ENCODE measurements at regions not wholly inside any gene's neighbourhood (a gene's known extent, or its start where the extent isn't known, plus 50 kb on each side); places are given as distances from the start of the nearest gene placed in this dataset.

- H3K9me3 ChIP-seq (ENCODE audit: insufficient read depth, low read length, severe bottlenecking): no peaks in the 10 kb centered on the region
- H2AFZ ChIP-seq (ENCODE audit: low read depth, low read length): no peak overlapping the region
- H4K20me1 ChIP-seq (ENCODE audit: insufficient read depth, low read length): no peaks in the 10 kb centered on the region
- TF ChIP-seq CTCF (IDR thresholded peaks at IDR 0.05; ENCODE audit: borderline replicate concordance, extremely low read depth, low read length, poor library complexity, severe bottlenecking) (no peak), EZH2 (IDR thresholded peaks at IDR 0.05; ENCODE audit: borderline replicate concordance, low read depth, low read length, severe bottlenecking) (no peak)
- no peaks in the 10 kb centered on the region for H3K27me3 ChIP-seq (ENCODE audit: insufficient read depth, low read length, poor library complexity)
- no peak overlapping the region for H3K4me2 ChIP-seq (ENCODE audit: insufficient read depth, low read length)
- H3K4me1 ChIP-seq (ENCODE audit: insufficient read depth, low read length): no peaks in the 10 kb centered on the region
- H3K4me3 ChIP-seq (ENCODE audit: low read depth in 1 of 2, low read length in 2 of 2): no peak overlapping the region
- ATAC-seq (ENCODE audit: insufficient read depth, low read depth) (no peak), DNase-seq (no peak)
- no peaks in the 10 kb centered on the region for H3K79me2 ChIP-seq (ENCODE audit: insufficient read depth, low read length)
- H3K9ac ChIP-seq (ENCODE audit: low read depth, low read length): no peak overlapping the region
- H3K36me3 ChIP-seq (ENCODE audit: insufficient read depth, low read length): no peaks in the 10 kb centered on the region
- no peak overlapping the region for H3K27ac ChIP-seq (ENCODE audit: low read length)
These were observed 243.6 kb downstream of the TMEM182 start for GRCh38 chr2:103005393-103005792.

DNA sequence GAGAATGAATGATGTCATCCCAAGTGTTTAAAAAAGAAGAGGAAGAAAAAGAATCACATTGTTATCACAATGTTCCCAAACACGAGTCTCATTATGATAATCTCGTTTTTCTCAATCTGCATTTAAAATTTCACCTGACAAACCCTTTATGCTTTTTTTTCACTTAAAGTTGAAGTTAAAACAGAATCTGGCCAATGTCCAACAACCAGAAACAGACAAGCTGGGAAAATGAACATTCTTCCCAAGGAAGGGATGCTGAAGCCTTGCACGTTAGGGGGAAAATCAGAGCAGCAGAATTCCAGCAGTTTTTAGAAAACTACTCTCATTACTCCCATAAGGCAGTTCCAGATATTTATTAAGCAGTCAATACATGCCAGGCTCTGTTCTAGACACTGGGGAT lies 245.3 kb downstream of the TMEM182 start:
- Histone ChIP-seq H3K27ac (ENCODE audit: low read length) (no peak overlapping the region), H4K20me1 (ENCODE audit: insufficient read depth, low read length) (no peaks in the 10 kb centered on the region), H3K36me3 (ENCODE audit: insufficient read depth, low read length) (no peaks in the 10 kb centered on the region), H2AFZ (ENCODE audit: low read depth, low read length) (no peak overlapping the region), H3K27me3 (ENCODE audit: insufficient read depth, low read length, poor library complexity) (no peaks in the 10 kb centered on the region), H3K4me1 (ENCODE audit: insufficient read depth, low read length) (no peaks in the 10 kb centered on the region), H3K4me2 (ENCODE audit: insufficient read depth, low read length) (no peak overlapping the region), H3K79me2 (ENCODE audit: insufficient read depth, low read length) (no peaks in the 10 kb centered on the region), H3K4me3 (ENCODE audit: low read depth in 1 of 2, low read length in 2 of 2) (no peak overlapping the region), H3K9ac (ENCODE audit: low read depth, low read length) (no peak overlapping the region), H3K9me3 (ENCODE audit: insufficient read depth, low read length, severe bottlenecking) (no peaks in the 10 kb centered on the region)
- ATAC-seq (ENCODE audit: insufficient read depth, low read depth) (no peak), DNase-seq (no peak)
- TF ChIP-seq EZH2 (IDR thresholded peaks at IDR 0.05; ENCODE audit: borderline replicate concordance, low read depth, low read length, severe bottlenecking): no peak
- no peak for TF ChIP-seq CTCF (IDR thresholded peaks at IDR 0.05; ENCODE audit: borderline replicate concordance, extremely low read depth, low read length, poor library complexity, severe bottlenecking)

DNA sequence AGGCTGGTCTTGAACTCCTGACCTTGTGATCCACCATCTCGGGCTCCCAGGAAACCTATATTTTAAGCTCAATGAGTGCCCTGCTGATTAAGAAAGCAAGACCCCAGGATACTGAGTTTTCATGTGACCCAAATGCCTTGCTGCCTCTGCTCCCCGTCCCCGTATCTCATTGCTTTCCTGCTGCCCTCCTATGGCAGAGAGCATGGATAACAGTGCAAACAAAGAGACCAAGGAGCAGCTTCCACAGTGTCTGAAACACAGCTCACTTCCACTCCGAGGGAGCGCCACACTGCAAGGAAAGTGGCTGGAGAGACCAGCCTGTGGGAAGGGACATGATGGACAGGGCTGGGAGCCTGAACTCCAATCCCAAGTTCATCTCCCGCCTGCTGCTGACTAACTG lies 246.8 kb downstream of the TMEM182 start:
- no peaks in the 10 kb centered on the region for H3K4me1 ChIP-seq (ENCODE audit: insufficient read depth, low read length)
- no peaks in the 10 kb centered on the region for H3K79me2 ChIP-seq (ENCODE audit: insufficient read depth, low read length)
- DNase-seq (no peak), ATAC-seq (ENCODE audit: insufficient read depth, low read depth) (no peak)
- H4K20me1 ChIP-seq (ENCODE audit: insufficient read depth, low read length): no peaks in the 10 kb centered on the region
- TF ChIP-seq EZH2 (IDR thresholded peaks at IDR 0.05; ENCODE audit: borderline replicate concordance, low read depth, low read length, severe bottlenecking) (no peak), CTCF (IDR thresholded peaks at IDR 0.05; ENCODE audit: borderline replicate concordance, extremely low read depth, low read length, poor library complexity, severe bottlenecking) (no peak)
- H3K36me3 ChIP-seq (ENCODE audit: insufficient read depth, low read length): no peaks in the 10 kb centered on the region
- H3K27ac ChIP-seq (ENCODE audit: low read length): no peak overlapping the region
- no peaks in the 10 kb centered on the region for H3K9me3 ChIP-seq (ENCODE audit: insufficient read depth, low read length, severe bottlenecking)
- H3K4me3 ChIP-seq (ENCODE audit: low read depth in 1 of 2, low read length in 2 of 2): no peak overlapping the region
- no peak overlapping the region for H3K4me2 ChIP-seq (ENCODE audit: insufficient read depth, low read length)
- no peak overlapping the region for H3K9ac ChIP-seq (ENCODE audit: low read depth, low read length)
- H2AFZ ChIP-seq (ENCODE audit: low read depth, low read length): no peak overlapping the region
- no peaks in the 10 kb centered on the region for H3K27me3 ChIP-seq (ENCODE audit: insufficient read depth, low read length, poor library complexity)

- no peak for ATAC-seq (ENCODE audit: insufficient read depth, low read depth)
- no peak overlapping the region for H3K9ac ChIP-seq (ENCODE audit: low read depth, low read length)
- H3K27ac ChIP-seq (ENCODE audit: low read length): no peak overlapping the region
- no peaks in the 10 kb centered on the region for H4K20me1 ChIP-seq (ENCODE audit: insufficient read depth, low read length)
- no peak overlapping the region for H3K4me2 ChIP-seq (ENCODE audit: insufficient read depth, low read length)
- H3K36me3 ChIP-seq (ENCODE audit: insufficient read depth, low read length): no peaks in the 10 kb centered on the region
- H2AFZ ChIP-seq (ENCODE audit: low read depth, low read length): no peak overlapping the region
- TF ChIP-seq CTCF (IDR thresholded peaks at IDR 0.05; ENCODE audit: borderline replicate concordance, extremely low read depth, low read length, poor library complexity, severe bottlenecking) (no peak), EZH2 (IDR thresholded peaks at IDR 0.05; ENCODE audit: borderline replicate concordance, low read depth, low read length, severe bottlenecking) (no peak)
- DNase-seq: no peak
- no peaks in the 10 kb centered on the region for H3K4me1 ChIP-seq (ENCODE audit: insufficient read depth, low read length)
- H3K79me2 ChIP-seq (ENCODE audit: insufficient read depth, low read length): no peaks in the 10 kb centered on the region
- H3K9me3 ChIP-seq (ENCODE audit: insufficient read depth, low read length, severe bottlenecking): no peaks in the 10 kb centered on the region
- no peaks in the 10 kb centered on the region for H3K27me3 ChIP-seq (ENCODE audit: insufficient read depth, low read length, poor library complexity)
- H3K4me3 ChIP-seq (ENCODE audit: low read depth in 1 of 2, low read length in 2 of 2): no peak overlapping the region
These were observed 248.0 kb downstream of the TMEM182 start for GRCh38 chr2:103009871-103010270.
